ENCODE measurements at regions not wholly inside any gene's neighbourhood (a gene's known extent, or its start where the extent isn't known, plus 50 kb on each side); places are given as distances from the start of the nearest gene placed in this dataset.

DNA sequence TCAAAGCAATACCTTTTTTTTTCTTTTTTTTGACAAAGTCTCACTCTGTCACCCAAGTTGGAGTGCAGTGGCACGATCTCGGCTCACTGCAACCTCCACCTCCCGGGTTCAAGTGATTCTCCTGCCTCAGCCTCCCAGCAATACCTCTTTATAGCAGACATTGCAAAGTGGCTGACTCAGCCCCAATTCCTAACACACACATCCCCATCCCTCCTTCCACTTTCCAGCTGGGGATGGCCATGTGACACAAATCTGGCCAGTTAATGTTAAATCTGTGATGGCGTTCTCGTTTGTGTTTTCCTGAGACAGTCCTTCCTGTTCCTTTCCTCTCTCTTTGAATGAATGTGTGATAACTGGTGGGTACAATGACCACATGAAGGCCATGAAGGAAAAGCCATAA is 276.2 kb upstream of the KLF3 start:
- TF ChIP-seq POLR2A (IDR thresholded peaks at IDR 0.05) (no peak), EP300 (IDR thresholded peaks at IDR 0.05; ENCODE audit: low read depth) (no peak), POLR2AphosphoS5 (IDR thresholded peaks at IDR 0.05) (no peak)
- TF ChIP-seq, protein P1, sequence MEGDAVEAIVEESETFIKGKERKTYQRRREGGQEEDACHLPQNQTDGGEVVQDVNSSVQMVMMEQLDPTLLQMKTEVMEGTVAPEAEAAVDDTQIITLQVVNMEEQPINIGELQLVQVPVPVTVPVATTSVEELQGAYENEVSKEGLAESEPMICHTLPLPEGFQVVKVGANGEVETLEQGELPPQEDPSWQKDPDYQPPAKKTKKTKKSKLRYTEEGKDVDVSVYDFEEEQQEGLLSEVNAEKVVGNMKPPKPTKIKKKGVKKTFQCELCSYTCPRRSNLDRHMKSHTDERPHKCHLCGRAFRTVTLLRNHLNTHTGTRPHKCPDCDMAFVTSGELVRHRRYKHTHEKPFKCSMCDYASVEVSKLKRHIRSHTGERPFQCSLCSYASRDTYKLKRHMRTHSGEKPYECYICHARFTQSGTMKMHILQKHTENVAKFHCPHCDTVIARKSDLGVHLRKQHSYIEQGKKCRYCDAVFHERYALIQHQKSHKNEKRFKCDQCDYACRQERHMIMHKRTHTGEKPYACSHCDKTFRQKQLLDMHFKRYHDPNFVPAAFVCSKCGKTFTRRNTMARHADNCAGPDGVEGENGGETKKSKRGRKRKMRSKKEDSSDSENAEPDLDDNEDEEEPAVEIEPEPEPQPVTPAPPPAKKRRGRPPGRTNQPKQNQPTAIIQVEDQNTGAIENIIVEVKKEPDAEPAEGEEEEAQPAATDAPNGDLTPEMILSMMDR (IDR thresholded peaks at IDR 0.05) = no peak
